GM12874 (cell line): ENCODE measurements at regions not wholly inside any gene's neighbourhood (a gene's known extent, or its start where the extent isn't known, plus 50 kb on each side); places are given as distances from the start of the nearest gene placed in this dataset.

ENCODE experiments used
- TF ChIP-seq, protein P1 (sequence below): IDR thresholded peaks from 2 replicates; pipeline ENCODE4 v1.5.1; 2011; ENCODE audit warnings: low read depth, mild to moderate bottlenecking, control low read depth, low read length, moderate library complexity; ENCODE audit not compliant: insufficient read depth

DNA sequence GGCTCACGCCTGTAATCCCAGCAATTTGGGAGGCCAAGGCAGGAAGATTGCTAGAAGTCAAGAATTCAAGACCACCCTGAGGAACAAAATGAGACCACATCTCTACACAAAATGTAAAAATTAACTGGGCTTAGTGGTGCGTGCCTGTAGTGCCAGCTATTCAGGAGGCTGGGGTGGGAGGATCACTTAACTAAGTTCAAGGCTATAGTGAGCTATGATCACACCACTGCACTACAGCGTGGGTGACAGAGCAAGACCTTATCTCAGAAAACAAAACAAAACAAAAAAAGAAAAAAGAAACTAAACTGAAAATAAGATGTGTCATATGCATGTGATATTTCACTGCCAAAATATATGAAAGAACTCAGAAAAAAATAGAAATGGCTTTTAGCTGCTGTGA is 243.3 kb upstream of the CCDC54 start:
- TF ChIP-seq, protein P1, sequence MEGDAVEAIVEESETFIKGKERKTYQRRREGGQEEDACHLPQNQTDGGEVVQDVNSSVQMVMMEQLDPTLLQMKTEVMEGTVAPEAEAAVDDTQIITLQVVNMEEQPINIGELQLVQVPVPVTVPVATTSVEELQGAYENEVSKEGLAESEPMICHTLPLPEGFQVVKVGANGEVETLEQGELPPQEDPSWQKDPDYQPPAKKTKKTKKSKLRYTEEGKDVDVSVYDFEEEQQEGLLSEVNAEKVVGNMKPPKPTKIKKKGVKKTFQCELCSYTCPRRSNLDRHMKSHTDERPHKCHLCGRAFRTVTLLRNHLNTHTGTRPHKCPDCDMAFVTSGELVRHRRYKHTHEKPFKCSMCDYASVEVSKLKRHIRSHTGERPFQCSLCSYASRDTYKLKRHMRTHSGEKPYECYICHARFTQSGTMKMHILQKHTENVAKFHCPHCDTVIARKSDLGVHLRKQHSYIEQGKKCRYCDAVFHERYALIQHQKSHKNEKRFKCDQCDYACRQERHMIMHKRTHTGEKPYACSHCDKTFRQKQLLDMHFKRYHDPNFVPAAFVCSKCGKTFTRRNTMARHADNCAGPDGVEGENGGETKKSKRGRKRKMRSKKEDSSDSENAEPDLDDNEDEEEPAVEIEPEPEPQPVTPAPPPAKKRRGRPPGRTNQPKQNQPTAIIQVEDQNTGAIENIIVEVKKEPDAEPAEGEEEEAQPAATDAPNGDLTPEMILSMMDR, result no peak

DNA sequence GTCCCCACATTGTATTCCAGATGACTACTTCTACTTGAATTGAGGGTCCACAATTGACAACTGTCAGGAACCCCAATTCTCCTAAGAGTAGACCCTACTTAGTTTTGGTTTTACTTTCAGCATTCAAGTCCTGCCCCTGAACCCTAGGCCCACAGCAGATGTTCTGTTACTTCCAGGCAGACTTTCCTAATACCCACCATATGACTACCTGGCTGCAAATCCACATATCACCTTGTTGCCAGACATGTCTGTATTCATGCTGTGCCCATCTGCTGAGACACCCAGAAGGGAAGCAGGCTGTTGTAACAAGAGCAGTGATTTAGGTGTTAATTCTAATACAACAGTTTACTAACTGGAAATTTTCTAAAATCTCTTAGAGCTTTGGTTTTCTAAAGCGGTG is 235.1 kb upstream of the CCDC54 start:
- TF ChIP-seq, protein P1, result no peak

DNA sequence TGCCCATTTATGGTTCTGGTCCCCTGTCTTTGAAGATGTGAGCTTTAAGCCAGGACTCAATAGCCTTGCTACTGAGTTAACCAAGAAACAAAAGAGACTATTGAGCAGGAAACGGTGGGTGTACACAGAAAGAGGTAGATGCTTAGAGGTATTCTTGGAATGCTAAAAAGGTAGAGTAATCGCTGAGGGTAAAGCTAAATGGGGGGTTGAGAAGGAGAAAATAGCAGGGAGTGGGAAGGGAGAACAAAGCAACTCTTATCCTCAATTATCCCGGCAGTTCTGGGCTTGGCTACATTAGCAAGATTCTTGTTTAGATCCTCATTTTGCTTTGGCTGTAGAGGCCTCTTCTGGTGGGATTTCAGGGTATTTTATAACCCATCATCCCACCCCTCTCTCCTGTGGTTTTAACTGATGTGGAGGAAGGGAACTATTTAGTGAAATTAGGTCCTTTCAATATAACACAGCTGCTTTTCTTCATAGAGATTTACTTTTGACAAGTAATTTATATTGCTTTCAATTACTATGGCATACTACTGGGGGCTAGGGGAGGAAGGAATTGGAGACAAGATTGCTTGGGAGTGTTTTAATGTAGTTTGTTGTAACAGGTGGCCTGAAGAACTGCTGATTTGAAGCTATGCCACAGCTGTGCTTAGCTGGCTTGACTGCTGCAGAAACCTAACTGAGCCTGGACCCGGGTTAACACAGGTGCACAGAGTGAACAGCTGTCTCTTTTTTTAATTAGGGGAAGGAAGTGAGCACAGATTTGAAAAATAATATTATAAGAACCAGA is 234.3 kb upstream of the CCDC54 start:
- TF ChIP-seq, protein P1, result no peak

DNA sequence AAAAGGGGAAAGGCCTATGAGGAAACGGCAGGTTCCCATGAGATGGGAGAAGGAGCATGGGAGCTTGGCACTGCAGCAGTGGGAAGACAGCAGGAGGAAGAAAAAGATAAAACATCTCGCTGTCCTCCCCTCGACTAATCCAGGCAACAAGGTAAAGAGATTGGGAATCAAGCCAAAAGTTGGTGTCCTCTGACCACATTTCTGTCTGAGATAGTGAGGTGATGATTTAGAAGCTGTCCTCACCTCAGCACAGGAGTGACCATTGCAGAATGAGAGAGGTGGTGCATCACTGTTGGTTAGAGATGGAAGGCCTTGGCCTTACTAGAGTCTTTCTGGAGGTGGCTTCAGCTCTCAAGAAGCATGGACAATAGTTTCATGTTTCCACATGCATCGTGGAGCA is 226.6 kb upstream of the CCDC54 start:
- TF ChIP-seq, protein P1, result no peak

DNA sequence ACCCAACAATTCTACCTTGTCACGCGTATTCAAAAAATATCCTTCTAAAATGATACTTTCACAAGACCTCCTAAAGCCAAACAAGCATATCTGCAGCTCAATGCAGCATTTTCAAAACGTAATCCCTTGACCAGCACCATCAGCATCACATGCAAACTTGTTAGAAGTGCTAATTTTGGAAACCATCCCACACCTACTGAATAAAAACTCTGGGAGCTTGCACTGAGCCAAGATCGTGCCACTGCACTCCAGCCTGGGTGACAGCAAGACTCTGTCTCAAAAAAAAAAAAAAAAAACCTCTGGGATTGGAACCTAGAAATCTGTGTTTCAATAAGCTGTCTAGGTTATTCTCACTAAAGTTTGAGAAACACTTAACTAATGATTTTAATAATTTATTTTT is 223.3 kb upstream of the CCDC54 start:
- TF ChIP-seq, protein P1, result no peak

DNA sequence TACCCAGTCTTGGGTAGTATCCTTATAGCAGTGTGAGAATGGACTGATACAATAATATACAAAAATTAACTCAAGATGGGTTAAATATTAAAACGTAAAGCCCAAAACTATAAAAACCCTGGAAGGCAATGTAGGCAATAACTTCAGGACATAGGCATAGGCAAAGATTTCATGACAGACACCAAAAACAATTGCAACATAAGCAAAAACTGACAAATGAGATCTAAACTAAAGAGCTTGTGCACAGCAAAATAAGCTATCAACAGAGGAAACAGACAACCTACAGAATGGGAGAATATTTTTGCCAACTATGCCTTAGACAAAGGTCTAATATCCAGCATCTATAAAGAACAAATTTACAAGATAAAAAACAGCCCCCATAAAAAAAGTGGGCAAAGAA is 204.8 kb upstream of the CCDC54 start:
- TF ChIP-seq, protein P1, result no peak

DNA sequence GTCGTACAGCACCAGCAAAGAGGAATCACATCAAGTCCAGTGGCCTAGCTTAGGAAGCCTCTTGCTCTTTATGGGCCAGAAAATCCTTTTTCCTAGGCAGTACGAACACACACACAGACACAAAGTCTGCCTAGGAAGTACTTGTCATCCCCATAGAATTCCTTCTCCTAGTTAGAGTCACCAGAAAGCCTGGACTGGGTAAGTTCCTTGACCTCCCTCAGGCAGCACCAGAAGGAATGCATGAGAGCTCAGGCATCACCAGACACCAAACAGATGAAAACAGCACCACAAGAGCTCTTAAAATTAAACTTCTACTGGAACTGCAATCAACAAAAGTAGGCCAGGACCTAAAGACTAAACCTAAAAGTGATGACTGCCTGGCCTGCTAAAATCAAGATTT is 192.9 kb upstream of the CCDC54 start:
- TF ChIP-seq, protein P1, result no peak
